Thyroid gland (tissue), 4 donors: ENCODE measurements at regions not wholly inside any gene's neighbourhood (a gene's known extent, or its start where the extent isn't known, plus 50 kb on each side); places are given as distances from the start of the nearest gene placed in this dataset.

Experiments used
- CTCF ChIP-seq, 6 experiments: fragments of 200-600 bp in 3 of 6; fragments of 450-650 bp in 3 of 6; sonication (generic) in 3 of 6; IDR thresholded peaks; one replicate each; pipeline ENCODE4 v1.5.1; 2016 to 2019; ENCODE audit warnings: antibody characterized with exemption in 6 of 6, mild to moderate bottlenecking in 2 of 6, inconsistent platforms in 1 of 6, moderate library complexity in 1 of 6
- POLR2A ChIP-seq, 2 donors: fragments of 450-650 bp; IDR thresholded peaks; one replicate each; pipeline ENCODE4 v1.6.1; 2017; ENCODE audit warnings: antibody characterized with exemption in 2 of 2, mild to moderate bottlenecking in 2 of 2, moderate library complexity in 1 of 2

GRCh38 chr18:77373730-77374445, 124.2 kb downstream of the GALR1 start:
- TF ChIP-seq CTCF (IDR thresholded peaks at IDR 0.05): no peak
- no peak for TF ChIP-seq POLR2A (IDR thresholded peaks at IDR 0.05)
